GM12875 (cell line): ENCODE measurements at regions not wholly inside any gene's neighbourhood (a gene's known extent, or its start where the extent isn't known, plus 50 kb on each side); places are given as distances from the start of the nearest gene placed in this dataset.
"Not testable (repeated sequence)": the region's sequence is repeated elsewhere in the genome, so short reads cannot be mapped to it uniquely, and the experiment has no call there.

Experiments
- H3K4me3 ChIP-seq: one replicate; pipeline ENCODE4 v1.5.1; 2011; ENCODE audit warnings: low read depth, low read length, control low read depth
- CTCF ChIP-seq: IDR thresholded peaks from 2 replicates; pipeline ENCODE4 v1.5.1; 2011; ENCODE audit warnings: low read depth, mild to moderate bottlenecking, control low read depth, inconsistent platforms, low read length, moderate library complexity, borderline replicate concordance; ENCODE audit not compliant: insufficient read depth

GRCh38 chr2:64808092-64808491, 154.4 kb upstream of the SERTAD2 start:
- no peak overlapping the region for H3K4me3 ChIP-seq
- TF ChIP-seq CTCF: no peak

- TF ChIP-seq CTCF: no peak
- H3K4me3 ChIP-seq: no peak overlapping the region
Measured at GRCh38 chr2:64808754-64809153, 155.0 kb upstream of the SERTAD2 start.

GRCh38 chr2:64809216-64809615, 155.5 kb upstream of the SERTAD2 start:
- TF ChIP-seq CTCF: no peak
- H3K4me3 ChIP-seq: no peak overlapping the region

GRCh38 chr2:64812285-64812684, 158.6 kb upstream of the SERTAD2 start:
- TF ChIP-seq CTCF: no peak
- no peak overlapping the region for H3K4me3 ChIP-seq

- TF ChIP-seq CTCF: no peak
Measured at GRCh38 chr2:64814007-64814406, 160.3 kb upstream of the SERTAD2 start.

GRCh38 chr2:64816526-64816925, 162.8 kb upstream of the SERTAD2 start:
- not testable (repeated sequence) for H3K4me3 ChIP-seq

More at GRCh38 chr2:64814007-64814406, 160.3 kb upstream of the SERTAD2 start:
- no peak overlapping the region for H3K4me3 ChIP-seq

GRCh38 chr2:64817453-64817852, 163.7 kb upstream of the SERTAD2 start:
- no peak for TF ChIP-seq CTCF
- H3K4me3 ChIP-seq: no peak overlapping the region

- H3K4me3 ChIP-seq: no peak overlapping the region
- TF ChIP-seq CTCF: no peak
Measured at GRCh38 chr2:64818664-64819060, 164.9 kb upstream of the SERTAD2 start.
